LNCaP clone FGC (cell line): ENCODE measurements at regions not wholly inside any gene's neighbourhood (a gene's known extent, or its start where the extent isn't known, plus 50 kb on each side); places are given as distances from the start of the nearest gene placed in this dataset.

ENCODE experiments used
- DNase-seq: peaks from one replicate; pipeline ENCODE4 v3.0.0-alpha.2; 2011; ENCODE audit warnings: low read depth
- H3K4me3 ChIP-seq: 2 replicates; pipeline ENCODE4 v1.5.1; 2011; ENCODE audit warnings: mild to moderate bottlenecking, low read depth, low read length, control low read depth
- TF ChIP-seq, protein P1 (sequence below): IDR thresholded peaks from 2 replicates; pipeline ENCODE4 v1.5.1; 2012; ENCODE audit warnings: mild to moderate bottlenecking; ENCODE audit not compliant: control insufficient read depth, insufficient read depth; ENCODE audit errors: extremely low read depth

GRCh38 chr4:107472265-107472948 lies 247.6 kb downstream of the PAPSS1 start:
- no peak for DNase-seq
- H3K4me3 ChIP-seq = no peak overlapping the region
- TF ChIP-seq, protein P1, sequence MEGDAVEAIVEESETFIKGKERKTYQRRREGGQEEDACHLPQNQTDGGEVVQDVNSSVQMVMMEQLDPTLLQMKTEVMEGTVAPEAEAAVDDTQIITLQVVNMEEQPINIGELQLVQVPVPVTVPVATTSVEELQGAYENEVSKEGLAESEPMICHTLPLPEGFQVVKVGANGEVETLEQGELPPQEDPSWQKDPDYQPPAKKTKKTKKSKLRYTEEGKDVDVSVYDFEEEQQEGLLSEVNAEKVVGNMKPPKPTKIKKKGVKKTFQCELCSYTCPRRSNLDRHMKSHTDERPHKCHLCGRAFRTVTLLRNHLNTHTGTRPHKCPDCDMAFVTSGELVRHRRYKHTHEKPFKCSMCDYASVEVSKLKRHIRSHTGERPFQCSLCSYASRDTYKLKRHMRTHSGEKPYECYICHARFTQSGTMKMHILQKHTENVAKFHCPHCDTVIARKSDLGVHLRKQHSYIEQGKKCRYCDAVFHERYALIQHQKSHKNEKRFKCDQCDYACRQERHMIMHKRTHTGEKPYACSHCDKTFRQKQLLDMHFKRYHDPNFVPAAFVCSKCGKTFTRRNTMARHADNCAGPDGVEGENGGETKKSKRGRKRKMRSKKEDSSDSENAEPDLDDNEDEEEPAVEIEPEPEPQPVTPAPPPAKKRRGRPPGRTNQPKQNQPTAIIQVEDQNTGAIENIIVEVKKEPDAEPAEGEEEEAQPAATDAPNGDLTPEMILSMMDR = no peak

GRCh38 chr4:107470173-107470572 lies 249.9 kb downstream of the PAPSS1 start:
- H3K4me3 ChIP-seq = no peak overlapping the region
- TF ChIP-seq, protein P1 = no peak
- no peak for DNase-seq

- H3K4me3 ChIP-seq = no peak overlapping the region
- TF ChIP-seq, protein P1 = no peak
- no peak for DNase-seq
Measured at GRCh38 chr4:107468812-107469211, 251.2 kb downstream of the PAPSS1 start.

DNA sequence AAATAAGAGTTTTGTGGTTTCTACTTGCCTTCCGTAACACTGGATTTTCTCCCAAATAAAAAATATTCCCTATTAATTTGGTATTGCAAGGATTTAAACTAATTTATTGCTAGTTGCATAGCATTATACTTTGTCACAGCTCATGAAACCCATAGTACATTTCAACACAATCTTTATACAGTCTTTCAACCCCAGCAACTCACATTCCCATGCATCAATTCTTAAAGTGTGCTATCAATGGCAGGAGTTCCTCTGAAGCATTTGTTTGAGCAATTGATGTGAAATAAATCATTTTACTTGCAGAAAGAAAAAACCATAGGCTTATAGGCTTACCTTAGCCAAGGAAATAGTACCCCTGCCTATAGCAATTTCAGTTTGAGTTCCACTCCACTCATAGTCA lies 251.9 kb downstream of the PAPSS1 start:
- no peak overlapping the region for H3K4me3 ChIP-seq
- TF ChIP-seq, protein P1 = no peak
- DNase-seq = no peak

- H3K4me3 ChIP-seq = no peak overlapping the region
- TF ChIP-seq, protein P1 = no peak
- no peak for DNase-seq
Measured at GRCh38 chr4:107467461-107467860, 252.6 kb downstream of the PAPSS1 start.

- no peak for DNase-seq
Measured at GRCh38 chr4:107458194-107458593, 261.8 kb downstream of the PAPSS1 start.

More at GRCh38 chr4:107458194-107458593, 261.8 kb downstream of the PAPSS1 start:
- TF ChIP-seq, protein P1 = no peak
- H3K4me3 ChIP-seq = no peak overlapping the region
